ENCODE measurements at regions not wholly inside any gene's neighbourhood (a gene's known extent, or its start where the extent isn't known, plus 50 kb on each side); places are given as distances from the start of the nearest gene placed in this dataset.

DNA sequence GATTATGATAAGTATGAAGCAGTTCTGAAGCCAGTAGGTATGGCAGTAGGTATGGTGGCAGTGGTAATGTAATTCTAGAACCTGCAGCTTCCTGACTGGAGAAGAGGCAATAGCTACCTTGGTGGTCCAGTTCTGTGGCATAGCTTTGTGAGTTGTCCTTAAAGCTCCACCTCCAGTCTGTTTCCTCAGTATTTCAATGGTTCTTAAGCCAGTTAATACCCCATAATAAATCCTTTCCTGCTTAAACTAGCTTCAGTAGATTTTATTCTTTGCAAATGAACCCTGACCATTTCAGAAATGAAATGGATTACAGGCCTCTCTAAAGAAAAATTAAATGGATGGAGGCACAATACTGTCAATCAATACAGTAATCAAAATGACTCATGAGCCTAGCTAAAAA is 117.8 kb upstream of the KRAS start:
- CTCF ChIA-PET: no interaction called here
- POLR2A ChIA-PET: no interaction called here
- Mint-ChIP-seq H3K9me3 (peaks cover 18% of the 10 kb centered on the region), H3K27me3 (ENCODE audit: low read depth) (no peaks in the 10 kb centered on the region), H3K4me3 (no peak overlapping the region), H3K36me3 (peaks cover 3% of the 10 kb centered on the region), H3K4me1 (peaks cover 14% of the 10 kb centered on the region), H3K27ac (no peak overlapping the region)
- no peak for ATAC-seq
- TF ChIP-seq NFYB (CRISPR knock-in tag; conservative IDR thresholded peaks at IDR 0.05; ENCODE audit: low read depth) (no peak), NFE2L1 (CRISPR knock-in tag; IDR thresholded peaks at IDR 0.05) (no peak), CREB1 (CRISPR knock-in tag; IDR thresholded peaks at IDR 0.05) (no peak), ESRRA (CRISPR knock-in tag; IDR thresholded peaks at IDR 0.05; ENCODE audit: borderline replicate concordance) (no peak), EMX1 (CRISPR knock-in tag; IDR thresholded peaks at IDR 0.05) (no peak), SMAD3 (CRISPR knock-in tag; IDR thresholded peaks at IDR 0.05; ENCODE audit: borderline replicate concordance) (no peak), ZNF423 (CRISPR knock-in tag; IDR thresholded peaks at IDR 0.05) (no peak), ZNF416 (CRISPR knock-in tag; IDR thresholded peaks at IDR 0.05) (no peak), CREM (CRISPR knock-in tag; IDR thresholded peaks at IDR 0.05) (no peak), ZNF396 (CRISPR knock-in tag; IDR thresholded peaks at IDR 0.05; ENCODE audit: borderline replicate concordance) (no peak), NFATC4 (CRISPR knock-in tag; IDR thresholded peaks at IDR 0.05) (no peak), NR1H2 (CRISPR knock-in tag; IDR thresholded peaks at IDR 0.05) (no peak), SP1 (CRISPR knock-in tag; conservative IDR thresholded peaks at IDR 0.05) (no peak), KAT7 (CRISPR knock-in tag; IDR thresholded peaks at IDR 0.05; ENCODE audit: borderline replicate concordance) (no peak), HMGA2 (CRISPR knock-in tag; IDR thresholded peaks at IDR 0.05) (no peak)
- TF ChIP-seq, protein P1, sequence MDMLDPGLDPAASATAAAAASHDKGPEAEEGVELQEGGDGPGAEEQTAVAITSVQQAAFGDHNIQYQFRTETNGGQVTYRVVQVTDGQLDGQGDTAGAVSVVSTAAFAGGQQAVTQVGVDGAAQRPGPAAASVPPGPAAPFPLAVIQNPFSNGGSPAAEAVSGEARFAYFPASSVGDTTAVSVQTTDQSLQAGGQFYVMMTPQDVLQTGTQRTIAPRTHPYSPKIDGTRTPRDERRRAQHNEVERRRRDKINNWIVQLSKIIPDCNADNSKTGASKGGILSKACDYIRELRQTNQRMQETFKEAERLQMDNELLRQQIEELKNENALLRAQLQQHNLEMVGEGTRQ (CRISPR knock-in tag; IDR thresholded peaks at IDR 0.05): no peak
- TF ChIP-seq, protein P2, sequence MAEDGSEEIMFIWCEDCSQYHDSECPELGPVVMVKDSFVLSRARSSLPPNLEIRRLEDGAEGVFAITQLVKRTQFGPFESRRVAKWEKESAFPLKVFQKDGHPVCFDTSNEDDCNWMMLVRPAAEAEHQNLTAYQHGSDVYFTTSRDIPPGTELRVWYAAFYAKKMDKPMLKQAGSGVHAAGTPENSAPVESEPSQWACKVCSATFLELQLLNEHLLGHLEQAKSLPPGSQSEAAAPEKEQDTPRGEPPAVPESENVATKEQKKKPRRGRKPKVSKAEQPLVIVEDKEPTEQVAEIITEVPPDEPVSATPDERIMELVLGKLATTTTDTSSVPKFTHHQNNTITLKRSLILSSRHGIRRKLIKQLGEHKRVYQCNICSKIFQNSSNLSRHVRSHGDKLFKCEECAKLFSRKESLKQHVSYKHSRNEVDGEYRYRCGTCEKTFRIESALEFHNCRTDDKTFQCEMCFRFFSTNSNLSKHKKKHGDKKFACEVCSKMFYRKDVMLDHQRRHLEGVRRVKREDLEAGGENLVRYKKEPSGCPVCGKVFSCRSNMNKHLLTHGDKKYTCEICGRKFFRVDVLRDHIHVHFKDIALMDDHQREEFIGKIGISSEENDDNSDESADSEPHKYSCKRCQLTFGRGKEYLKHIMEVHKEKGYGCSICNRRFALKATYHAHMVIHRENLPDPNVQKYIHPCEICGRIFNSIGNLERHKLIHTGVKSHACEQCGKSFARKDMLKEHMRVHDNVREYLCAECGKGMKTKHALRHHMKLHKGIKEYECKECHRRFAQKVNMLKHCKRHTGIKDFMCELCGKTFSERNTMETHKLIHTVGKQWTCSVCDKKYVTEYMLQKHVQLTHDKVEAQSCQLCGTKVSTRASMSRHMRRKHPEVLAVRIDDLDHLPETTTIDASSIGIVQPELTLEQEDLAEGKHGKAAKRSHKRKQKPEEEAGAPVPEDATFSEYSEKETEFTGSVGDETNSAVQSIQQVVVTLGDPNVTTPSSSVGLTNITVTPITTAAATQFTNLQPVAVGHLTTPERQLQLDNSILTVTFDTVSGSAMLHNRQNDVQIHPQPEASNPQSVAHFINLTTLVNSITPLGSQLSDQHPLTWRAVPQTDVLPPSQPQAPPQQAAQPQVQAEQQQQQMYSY (CRISPR knock-in tag; IDR thresholded peaks at IDR 0.05): no peak
- TF ChIP-seq, protein P3, sequence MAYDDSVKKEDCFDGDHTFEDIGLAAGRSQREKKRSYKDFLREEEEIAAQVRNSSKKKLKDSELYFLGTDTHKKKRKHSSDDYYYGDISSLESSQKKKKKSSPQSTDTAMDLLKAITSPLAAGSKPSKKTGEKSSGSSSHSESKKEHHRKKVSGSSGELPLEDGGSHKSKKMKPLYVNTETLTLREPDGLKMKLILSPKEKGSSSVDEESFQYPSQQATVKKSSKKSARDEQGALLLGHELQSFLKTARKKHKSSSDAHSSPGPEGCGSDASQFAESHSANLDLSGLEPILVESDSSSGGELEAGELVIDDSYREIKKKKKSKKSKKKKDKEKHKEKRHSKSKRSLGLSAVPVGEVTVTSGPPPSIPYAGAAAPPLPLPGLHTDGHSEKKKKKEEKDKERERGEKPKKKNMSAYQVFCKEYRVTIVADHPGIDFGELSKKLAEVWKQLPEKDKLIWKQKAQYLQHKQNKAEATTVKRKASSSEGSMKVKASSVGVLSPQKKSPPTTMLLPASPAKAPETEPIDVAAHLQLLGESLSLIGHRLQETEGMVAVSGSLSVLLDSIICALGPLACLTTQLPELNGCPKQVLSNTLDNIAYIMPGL (CRISPR knock-in tag; IDR thresholded peaks at IDR 0.05): no peak
- TF ChIP-seq, protein P4, sequence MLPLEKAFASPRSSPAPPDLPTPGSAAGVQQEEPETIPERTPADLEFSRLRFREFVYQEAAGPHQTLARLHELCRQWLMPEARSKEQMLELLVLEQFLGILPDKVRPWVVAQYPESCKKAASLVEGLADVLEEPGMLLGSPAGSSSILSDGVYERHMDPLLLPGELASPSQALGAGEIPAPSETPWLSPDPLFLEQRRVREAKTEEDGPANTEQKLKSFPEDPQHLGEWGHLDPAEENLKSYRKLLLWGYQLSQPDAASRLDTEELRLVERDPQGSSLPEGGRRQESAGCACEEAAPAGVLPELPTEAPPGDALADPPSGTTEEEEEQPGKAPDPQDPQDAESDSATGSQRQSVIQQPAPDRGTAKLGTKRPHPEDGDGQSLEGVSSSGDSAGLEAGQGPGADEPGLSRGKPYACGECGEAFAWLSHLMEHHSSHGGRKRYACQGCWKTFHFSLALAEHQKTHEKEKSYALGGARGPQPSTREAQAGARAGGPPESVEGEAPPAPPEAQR (CRISPR knock-in tag; IDR thresholded peaks at IDR 0.05): no peak
- TF ChIP-seq, protein P5, sequence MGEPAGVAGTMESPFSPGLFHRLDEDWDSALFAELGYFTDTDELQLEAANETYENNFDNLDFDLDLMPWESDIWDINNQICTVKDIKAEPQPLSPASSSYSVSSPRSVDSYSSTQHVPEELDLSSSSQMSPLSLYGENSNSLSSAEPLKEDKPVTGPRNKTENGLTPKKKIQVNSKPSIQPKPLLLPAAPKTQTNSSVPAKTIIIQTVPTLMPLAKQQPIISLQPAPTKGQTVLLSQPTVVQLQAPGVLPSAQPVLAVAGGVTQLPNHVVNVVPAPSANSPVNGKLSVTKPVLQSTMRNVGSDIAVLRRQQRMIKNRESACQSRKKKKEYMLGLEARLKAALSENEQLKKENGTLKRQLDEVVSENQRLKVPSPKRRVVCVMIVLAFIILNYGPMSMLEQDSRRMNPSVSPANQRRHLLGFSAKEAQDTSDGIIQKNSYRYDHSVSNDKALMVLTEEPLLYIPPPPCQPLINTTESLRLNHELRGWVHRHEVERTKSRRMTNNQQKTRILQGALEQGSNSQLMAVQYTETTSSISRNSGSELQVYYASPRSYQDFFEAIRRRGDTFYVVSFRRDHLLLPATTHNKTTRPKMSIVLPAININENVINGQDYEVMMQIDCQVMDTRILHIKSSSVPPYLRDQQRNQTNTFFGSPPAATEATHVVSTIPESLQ (CRISPR knock-in tag; IDR thresholded peaks at IDR 0.05): no peak
- no peak for DNase-seq (ENCODE audit: low spot score)
